Adrenal gland (tissue), 5 donors: ENCODE measurements at regions not wholly inside any gene's neighbourhood (a gene's known extent, or its start where the extent isn't known, plus 50 kb on each side); places are given as distances from the start of the nearest gene placed in this dataset.

ENCODE experiments used
- CTCF ChIP-seq, 6 experiments: fragments of 450-650 bp in 4 of 6; fragments of 200-600 bp in 2 of 6; sonication (generic) in 1 of 6; IDR thresholded peaks; 1 replicate in 5 of 6; 2 replicates in 1 of 6; pipeline versions ENCODE4 v1.5.1 to v1.8.0; 2016 to 2021; ENCODE audit warnings: antibody characterized with exemption in 6 of 6, mild to moderate bottlenecking in 2 of 6, moderate library complexity in 1 of 6
- POLR2A ChIP-seq, 2 donors: fragments of 450-650 bp; IDR thresholded peaks; one replicate each; pipeline ENCODE4 v1.6.1; 2017; ENCODE audit warnings: antibody characterized with exemption in 2 of 2, mild to moderate bottlenecking in 2 of 2, moderate library complexity in 1 of 2
- donor health status: DM: no; HTN: no; CAD: no.

GRCh38 chr14:71416392-71416791 lies 509.1 kb downstream of the PCNX1 start:
- no peak for TF ChIP-seq CTCF (IDR thresholded peaks at IDR 0.05)
- TF ChIP-seq POLR2A (IDR thresholded peaks at IDR 0.05), result no peak
